Gastroesophageal sphincter (tissue), 3 donors: ENCODE measurements at regions not wholly inside any gene's neighbourhood (a gene's known extent, or its start where the extent isn't known, plus 50 kb on each side); places are given as distances from the start of the nearest gene placed in this dataset.

Experiments
- EP300 ChIP-seq: sonication (generic); formaldehyde crosslinking; IDR thresholded peaks from one replicate; pipeline ENCODE4 v1.6.1; 2017; ENCODE audit warnings: antibody characterized with exemption, mild to moderate bottlenecking
- POLR2AphosphoS5 ChIP-seq: sonication (generic); formaldehyde crosslinking; IDR thresholded peaks from one replicate; pipeline ENCODE4 v1.6.1; 2017; ENCODE audit warnings: antibody characterized with exemption
- TF ChIP-seq, protein P1 (sequence below), 4 experiments: fragments of 200-600 bp in 2 of 4; fragments of 450-650 bp in 2 of 4; sonication (generic) in 1 of 4; IDR thresholded peaks; one replicate each; pipeline ENCODE4 v1.5.1; 2017 to 2019; ENCODE audit warnings: antibody characterized with exemption in 4 of 4, mild to moderate bottlenecking in 2 of 4, moderate library complexity in 2 of 4

DNA sequence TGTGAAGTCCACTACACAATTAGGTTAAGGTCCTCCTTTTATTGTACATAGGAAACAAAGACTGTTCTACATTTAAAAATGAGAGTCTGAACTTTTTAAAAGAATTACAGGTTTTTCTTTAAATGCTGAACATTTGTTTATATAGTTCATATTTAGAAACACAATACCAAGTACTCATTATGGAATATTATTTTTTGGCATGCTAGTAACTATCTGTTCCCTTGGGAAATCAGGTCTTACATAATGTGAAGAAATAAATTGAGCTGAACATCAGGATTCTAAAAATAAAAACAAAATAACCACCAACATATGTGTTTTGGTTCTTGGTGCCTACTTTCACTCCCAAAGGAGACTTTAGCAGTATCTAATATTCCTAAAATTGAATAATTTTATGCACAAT is 230.5 kb upstream of the IZUMO3 start:
- TF ChIP-seq, protein P1, sequence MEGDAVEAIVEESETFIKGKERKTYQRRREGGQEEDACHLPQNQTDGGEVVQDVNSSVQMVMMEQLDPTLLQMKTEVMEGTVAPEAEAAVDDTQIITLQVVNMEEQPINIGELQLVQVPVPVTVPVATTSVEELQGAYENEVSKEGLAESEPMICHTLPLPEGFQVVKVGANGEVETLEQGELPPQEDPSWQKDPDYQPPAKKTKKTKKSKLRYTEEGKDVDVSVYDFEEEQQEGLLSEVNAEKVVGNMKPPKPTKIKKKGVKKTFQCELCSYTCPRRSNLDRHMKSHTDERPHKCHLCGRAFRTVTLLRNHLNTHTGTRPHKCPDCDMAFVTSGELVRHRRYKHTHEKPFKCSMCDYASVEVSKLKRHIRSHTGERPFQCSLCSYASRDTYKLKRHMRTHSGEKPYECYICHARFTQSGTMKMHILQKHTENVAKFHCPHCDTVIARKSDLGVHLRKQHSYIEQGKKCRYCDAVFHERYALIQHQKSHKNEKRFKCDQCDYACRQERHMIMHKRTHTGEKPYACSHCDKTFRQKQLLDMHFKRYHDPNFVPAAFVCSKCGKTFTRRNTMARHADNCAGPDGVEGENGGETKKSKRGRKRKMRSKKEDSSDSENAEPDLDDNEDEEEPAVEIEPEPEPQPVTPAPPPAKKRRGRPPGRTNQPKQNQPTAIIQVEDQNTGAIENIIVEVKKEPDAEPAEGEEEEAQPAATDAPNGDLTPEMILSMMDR (IDR thresholded peaks at IDR 0.05): no peak
- TF ChIP-seq POLR2AphosphoS5: no peak
- TF ChIP-seq EP300: no peak
